Sciatic nerve (tissue), 2 donors: ENCODE measurements at regions not wholly inside any gene's neighbourhood (a gene's known extent, or its start where the extent isn't known, plus 50 kb on each side); places are given as distances from the start of the nearest gene placed in this dataset.
A peak's percentile ranks its signal among the peaks of the same experiment; 100 is the strongest.

Source experiments
- ATAC-seq: fragments of 200-7000 bp; cut with Tn5 transposase; one replicate; pipeline ENCODE4 v1.9.1; 2020; ENCODE audit warnings: mild to moderate bottlenecking, moderate library complexity
- DNase-seq: peaks from one replicate; pipeline ENCODE4 v3.0.0-alpha.2; 2020; ENCODE audit warnings: low spot score
- intact Hi-C: fragments of 100-400 bp; cut with DNase I; formaldehyde crosslinking; loops from one replicate; pipeline ENCODE4 v1.14.2; 2022
- donor health status: DM: no; HTN: no; CAD: no.
- donor health status: DM: no; HTN: no; CAD: no.

- intact Hi-C loops: no loop called here
- no peak for DNase-seq
- ATAC-seq: peak; percentile 97
These were observed 182.7 kb downstream of the LRATD1 start for GRCh38 chr2:14815201-14815600.

DNA sequence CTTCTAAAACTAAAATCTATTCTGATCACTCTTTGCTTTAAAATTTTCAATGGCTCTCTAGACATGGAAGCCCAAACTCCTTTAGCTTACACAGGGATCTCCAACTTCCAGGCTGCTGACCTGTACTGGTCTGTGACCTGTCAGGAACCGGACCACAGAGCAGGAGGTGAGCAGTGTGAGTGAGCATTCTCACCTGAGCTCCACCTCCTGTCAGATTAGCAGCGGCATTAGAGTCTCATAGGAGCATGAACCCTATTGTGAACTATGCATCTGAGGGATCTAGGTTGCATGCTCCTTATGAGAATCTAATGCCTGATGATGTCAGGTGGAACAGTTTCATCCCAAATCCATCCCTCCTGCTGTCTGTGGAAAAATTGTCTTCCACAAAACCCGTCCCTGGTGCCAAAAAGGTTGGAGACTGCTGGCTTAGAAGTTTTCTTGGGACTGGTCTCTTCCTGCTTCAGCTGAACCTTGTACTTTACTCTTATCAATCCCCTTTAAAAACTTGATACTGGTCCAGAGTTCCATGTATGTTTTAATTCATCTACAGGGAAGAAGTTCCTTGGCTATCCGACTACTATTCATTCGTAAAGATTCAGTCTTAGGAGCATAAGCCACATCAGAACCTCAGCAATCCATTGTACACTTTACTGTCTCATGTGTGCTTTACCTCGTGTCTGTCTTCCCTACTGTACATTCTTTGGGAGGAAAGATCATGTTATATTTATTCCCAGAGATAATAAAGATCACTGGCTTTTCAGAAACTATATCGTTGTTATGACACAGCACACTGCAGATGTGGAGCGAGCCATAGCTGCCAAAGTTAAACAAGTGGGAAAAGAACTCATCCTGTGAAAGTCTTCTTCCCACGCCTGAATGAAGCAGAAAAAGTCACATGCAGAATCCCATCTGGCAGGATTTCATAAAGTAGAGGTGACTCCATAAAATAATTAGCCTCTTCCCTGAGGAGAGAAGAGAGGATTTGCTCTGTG is 183.8 kb downstream of the LRATD1 start:
- ATAC-seq (no peak), DNase-seq (no peak)
- intact Hi-C loops: no loop called here

DNA sequence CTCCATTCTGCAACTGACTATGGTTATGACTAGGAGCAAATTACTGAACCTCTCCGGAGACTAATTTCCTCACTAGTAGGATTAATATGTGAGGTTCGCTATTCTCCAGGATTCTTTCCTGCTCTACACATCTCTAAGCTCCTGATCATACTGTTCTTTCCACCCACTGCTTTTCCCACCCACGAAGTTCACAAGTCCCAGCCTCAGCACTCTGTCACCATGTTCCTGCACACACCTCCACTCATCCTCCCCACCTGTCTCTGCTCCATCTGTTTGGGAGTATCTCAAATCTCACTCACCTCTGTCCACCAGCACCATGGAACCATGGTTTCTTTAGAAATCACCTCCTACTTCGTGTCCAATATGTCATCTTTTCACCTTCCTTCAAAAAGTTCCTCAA is 185.3 kb downstream of the LRATD1 start:
- ATAC-seq: no peak
- no peak for DNase-seq
- intact Hi-C loops: no loop called here

GRCh38 chr2:14826518-14826917 is 194.0 kb downstream of the LRATD1 start:
- ATAC-seq: no peak
- no peak for DNase-seq
- intact Hi-C loops: no loop called here

DNA sequence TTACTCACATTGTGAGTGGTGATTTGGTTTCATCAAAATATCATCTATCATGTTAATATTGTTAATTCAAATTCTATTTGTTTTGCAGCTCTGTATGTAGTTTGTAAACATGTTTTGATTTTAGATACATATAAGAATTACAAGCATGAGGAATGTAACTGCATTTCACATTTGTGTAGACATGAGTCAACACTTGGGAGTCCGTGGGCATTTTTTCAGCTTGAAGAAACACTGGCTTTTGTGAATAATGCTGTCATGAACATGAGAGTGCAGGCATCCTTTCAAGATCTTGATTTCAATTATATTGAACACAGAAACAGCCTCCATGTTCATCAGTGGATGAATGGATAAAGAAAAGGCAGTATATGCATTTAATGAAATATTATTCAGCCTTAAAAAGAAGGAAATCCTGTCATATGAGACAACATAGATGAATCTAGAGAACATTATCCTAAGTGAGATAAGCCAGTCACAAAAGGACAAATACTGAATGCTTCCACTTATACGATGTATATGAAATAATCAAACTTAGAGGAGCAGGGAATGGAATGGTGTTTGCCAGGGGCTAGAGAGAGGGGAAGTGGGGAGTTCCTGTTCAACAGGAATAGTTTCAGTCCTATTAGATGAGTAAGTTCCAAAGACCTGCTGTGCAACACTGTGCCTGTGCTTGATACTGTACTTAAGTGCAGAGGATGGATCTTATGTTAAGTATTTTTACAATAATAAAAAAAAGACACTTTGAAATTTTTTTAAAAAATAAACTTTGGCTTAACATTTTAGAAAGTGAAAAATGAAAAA is 194.9 kb downstream of the LRATD1 start:
- DNase-seq: no peak
- no peak for ATAC-seq
- intact Hi-C loops: no loop called here

DNA sequence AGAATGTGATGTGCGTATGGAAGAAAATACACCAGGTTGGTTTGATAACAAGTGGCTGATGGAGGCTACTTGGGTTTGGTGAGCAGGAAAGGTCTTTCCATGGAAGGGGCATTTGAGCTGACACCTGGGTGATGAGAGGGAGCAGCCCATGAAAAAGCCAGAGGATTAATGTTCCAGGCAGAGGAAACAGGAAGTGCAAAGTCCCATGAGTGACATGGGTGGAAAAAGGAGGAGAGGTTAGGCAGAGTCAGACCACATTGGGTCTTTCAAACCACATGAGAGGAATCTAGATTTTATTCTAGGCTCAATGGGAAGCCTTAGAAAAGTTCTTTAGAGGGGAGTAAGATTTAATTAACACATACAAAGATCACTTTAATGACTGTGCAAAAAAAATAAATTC is 195.7 kb downstream of the LRATD1 start:
- intact Hi-C loops: no loop called here
- no peak for DNase-seq

DNA sequence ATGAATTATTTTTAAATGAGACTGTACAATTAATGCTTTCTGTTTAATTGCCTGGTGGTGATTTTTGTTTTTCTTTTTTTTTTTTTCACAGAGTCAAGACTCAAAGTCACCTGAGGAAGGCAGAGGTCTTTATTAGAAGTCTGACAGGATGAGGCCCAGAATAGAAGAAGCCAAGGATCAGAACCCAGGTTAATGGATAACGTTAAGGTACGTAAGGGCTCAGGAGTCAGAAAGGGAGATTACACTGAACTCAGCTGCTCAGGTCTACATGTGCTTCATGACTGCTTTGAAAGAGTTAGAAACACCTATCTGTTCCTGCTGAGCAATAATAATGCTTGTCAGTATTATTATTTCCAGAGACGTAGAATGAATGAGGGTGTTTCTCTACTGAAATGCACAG is 196.5 kb downstream of the LRATD1 start:
- DNase-seq (no peak), ATAC-seq (no peak)
- intact Hi-C loops: no loop called here

More for the DNA sequence above, 195.7 kb downstream of the LRATD1 start:
- no peak for ATAC-seq

DNA sequence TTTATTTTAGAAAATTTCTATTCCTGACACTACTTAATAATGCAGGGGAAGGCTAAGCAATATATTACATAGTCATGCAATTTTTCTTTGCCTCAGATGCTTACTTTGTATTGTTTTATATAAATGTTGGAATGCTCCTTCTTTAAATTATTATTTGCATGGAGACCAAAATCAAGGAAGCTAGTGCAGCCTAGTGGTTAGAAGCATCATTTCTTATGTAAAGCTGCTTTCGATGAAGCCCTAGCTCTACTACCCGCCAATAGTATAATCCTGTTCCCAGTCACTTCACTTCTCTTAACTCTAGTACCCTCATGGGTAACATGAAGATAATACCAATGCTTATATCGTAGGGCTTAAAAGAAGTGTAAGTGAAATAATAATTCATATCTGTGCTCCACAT is 198.9 kb downstream of the LRATD1 start:
- ATAC-seq (no peak), DNase-seq (no peak)
- intact Hi-C loops: no loop called here

DNA sequence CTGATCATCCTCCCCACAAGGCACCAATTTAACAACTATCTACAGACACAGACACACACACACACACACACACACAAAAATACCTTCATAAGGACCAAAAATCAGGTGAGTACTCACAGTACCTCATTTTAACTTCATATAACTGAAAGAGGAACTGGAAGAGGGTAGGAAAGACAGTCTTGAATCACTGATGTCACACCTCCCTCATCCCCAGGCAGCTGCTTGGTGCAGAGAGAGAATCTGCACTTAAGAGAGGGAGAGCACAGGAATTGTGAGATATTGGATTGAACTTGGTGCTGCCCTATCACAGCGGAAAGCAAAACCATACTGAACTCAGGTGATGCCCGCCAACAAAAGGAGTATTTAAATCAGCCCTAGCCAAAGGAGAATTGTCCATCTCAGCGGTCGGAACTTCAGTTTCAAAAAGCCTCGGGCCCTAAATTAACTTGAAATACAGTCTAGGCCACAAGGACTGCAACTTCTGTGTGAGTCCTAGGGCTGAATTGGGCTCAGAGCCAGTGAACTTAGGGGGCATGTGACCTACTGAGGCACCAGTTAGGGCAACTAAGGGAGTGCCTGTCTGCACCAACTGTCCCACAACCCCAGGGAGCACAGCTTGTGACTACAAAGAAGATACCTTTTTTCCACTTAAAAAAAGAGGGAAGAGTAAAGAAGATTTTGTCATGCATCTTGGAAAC is 211.1 kb downstream of the LRATD1 start:
- no peak for DNase-seq
- ATAC-seq: no peak
- intact Hi-C loops: no loop called here

GRCh38 chr2:14855751-14856150 is 223.2 kb downstream of the LRATD1 start:
- ATAC-seq (no peak), DNase-seq (no peak)
- intact Hi-C loops: no loop called here

DNA sequence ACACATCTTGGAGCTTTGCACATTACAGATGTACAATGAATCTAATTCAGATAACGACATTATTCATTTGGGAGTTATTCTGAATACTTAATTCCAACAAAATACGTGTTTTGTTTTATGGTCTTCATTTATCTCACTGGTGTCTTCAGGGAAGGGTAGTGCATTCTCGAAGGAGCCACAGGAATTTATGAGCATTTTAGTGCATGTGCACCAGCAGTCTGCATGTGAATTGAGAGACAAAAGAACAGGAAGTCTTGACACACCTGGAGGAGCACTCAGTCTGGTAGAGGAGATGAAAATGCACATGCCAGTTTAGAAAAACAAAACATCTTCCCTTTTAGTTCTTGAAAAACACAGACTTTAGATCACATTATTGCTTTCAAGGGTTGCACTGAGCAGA is 228.7 kb downstream of the LRATD1 start:
- ATAC-seq (no peak), DNase-seq (no peak)
- intact Hi-C loops: no loop called here

DNA sequence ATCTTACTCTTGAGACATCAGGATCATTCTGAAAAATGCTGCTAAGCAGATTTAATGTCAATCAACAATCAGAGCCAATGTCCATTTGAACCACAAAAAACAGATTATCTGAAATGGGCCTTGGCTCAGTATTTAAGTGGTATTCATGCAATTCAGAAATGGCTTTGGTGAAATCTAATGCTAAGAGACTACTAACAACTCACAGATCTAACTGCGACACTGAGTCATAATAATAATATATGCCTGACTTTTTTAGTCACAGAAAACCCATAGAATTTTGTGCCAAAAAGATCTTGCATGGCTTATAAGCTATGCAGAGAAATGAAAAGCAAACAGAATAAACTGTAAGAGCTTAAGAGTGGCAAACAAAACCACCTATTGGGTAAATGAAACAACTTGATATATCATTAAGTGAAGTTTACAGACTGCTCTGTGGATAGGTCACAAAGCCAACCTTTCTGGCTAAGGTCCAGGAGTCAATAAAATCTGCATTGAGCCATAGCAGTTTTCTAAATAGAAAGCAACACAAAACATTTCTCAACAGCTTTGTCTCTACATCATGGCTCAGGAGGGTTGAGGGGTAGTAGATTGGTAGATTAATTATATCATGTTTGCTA is 234.3 kb downstream of the LRATD1 start:
- ATAC-seq (no peak), DNase-seq (no peak)
- intact Hi-C loops: no loop called here

DNA sequence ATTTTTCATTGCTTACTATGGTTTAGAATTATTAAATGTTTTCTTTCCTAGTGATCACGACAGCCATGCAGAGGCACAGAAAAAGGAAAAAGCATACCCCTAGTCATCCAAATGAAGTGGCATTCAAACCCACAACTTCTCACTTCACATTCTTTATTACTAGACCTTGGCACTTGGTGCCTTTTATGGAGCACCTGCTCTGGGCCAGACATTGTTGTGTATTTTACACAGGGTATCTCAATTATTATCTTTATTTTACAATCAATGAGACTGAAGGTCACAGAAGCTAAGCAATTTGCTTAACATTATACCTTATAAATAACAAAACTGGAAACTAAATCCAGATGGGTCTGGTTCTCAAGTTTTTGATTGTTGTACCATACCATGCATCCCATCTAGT is 235.3 kb downstream of the LRATD1 start:
- DNase-seq: no peak
- no peak for ATAC-seq
- intact Hi-C loops: no loop called here

GRCh38 chr2:14872779-14873325 is 240.3 kb downstream of the LRATD1 start:
- intact Hi-C loops: no loop called here
- ATAC-seq (no peak), DNase-seq (no peak)

GRCh38 chr2:14881651-14882327 is 249.3 kb downstream of the LRATD1 start:
- DNase-seq (no peak), ATAC-seq (no peak)
- intact Hi-C loops: no loop called here

GRCh38 chr2:14884651-14885050 is 252.1 kb downstream of the LRATD1 start:
- ATAC-seq: no peak
- intact Hi-C loops: no loop called here

DNA sequence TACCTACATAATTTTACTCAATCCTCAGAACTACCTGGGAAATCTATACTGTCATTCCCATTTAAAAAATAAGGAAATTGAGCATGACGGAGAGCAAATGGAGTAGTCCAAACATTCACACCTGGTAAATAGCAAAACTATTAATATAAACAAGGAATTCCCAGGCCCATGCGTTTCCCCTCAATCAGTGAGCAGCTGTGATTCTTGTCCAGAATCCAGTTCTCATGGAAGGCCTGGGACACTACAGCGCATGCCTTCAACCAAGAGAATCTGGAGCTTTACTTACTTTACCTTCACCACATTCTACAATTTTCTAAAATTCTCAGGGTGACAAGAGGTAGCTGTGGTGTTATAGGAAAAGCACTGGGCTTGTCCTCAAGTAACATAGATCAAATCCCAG is 259.0 kb downstream of the LRATD1 start:
- intact Hi-C loops: no loop called here
- DNase-seq (no peak), ATAC-seq (no peak)

More at GRCh38 chr2:14884651-14885050, 252.1 kb downstream of the LRATD1 start:
- DNase-seq: no peak

DNA sequence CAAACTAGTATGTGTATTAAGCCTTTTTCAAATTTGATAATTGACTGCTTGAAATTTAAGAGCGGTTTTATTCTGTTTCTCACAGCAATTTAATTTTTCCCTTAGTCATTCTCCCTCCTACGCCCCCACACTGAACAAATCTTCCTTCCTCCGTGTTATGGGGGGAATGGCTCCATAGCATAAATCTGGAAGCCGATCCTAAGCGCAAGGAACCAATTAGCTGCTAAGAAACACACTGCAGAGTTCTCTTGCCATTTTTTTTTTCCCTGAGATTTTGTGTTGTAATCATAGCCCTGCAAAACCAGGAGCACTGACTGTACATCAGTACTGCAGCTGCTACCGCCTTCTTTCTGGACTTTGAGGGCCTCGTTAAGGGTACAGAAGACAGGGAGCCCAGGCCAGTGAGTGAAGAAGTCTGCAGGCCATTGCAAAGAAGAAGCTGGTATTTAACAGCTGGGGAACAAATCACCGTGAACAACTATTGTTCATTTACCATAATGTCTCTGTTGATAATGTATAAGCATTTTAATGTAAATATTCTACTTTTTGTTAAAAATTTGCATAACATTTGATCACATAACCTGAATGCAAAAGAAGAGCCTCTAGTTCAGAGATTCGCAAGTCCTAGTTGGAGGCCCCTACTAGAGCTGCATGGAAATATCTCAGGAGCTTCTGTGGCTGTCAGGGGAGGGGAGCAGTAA is 264.0 kb downstream of the LRATD1 start:
- DNase-seq (no peak), ATAC-seq (no peak)
- intact Hi-C loops: no loop called here
